Panc1 (cell line): ENCODE measurements at regions not wholly inside any gene's neighbourhood (a gene's known extent, or its start where the extent isn't known, plus 50 kb on each side); places are given as distances from the start of the nearest gene placed in this dataset.

Experiments used
- CTCF ChIP-seq: fragments of 450-650 bp; IDR thresholded peaks from 2 replicates; pipeline ENCODE4 v1.5.1; 2017; ENCODE audit warnings: mild to moderate bottlenecking
- POLR2AphosphoS5 ChIP-seq: IDR thresholded peaks from 2 replicates; pipeline ENCODE4 v1.6.1; 2012; ENCODE audit warnings: mild to moderate bottlenecking, low read depth, low read length, moderate library complexity
- SIN3A ChIP-seq: IDR thresholded peaks from 2 replicates; pipeline ENCODE4 v1.6.1; 2012; ENCODE audit warnings: low read depth, mild to moderate bottlenecking, low read length, moderate library complexity, borderline replicate concordance; ENCODE audit not compliant: insufficient read depth
- TCF7L2 ChIP-seq: IDR thresholded peaks from 2 replicates; pipeline ENCODE4 v1.6.1; 2011; ENCODE audit warnings: mild to moderate bottlenecking, low read depth, low read length, inconsistent platforms

GRCh38 chr14:80146941-80147340, 64.4 kb downstream of the DIO2 start:
- TF ChIP-seq CTCF (no peak), SIN3A (no peak), TCF7L2 (no peak), POLR2AphosphoS5 (no peak)
